HEK293 (cell line): ENCODE measurements at regions not wholly inside any gene's neighbourhood (a gene's known extent, or its start where the extent isn't known, plus 50 kb on each side); places are given as distances from the start of the nearest gene placed in this dataset.

Experiments used
- FEZF1 ChIP-seq: fragments of 450-650 bp; formaldehyde crosslinking; IDR thresholded peaks from 2 replicates; pipeline ENCODE4 v1.5.1; 2016; ENCODE audit warnings: missing biosample characterization, missing genetic modification characterization
- KLF16 ChIP-seq: fragments of 450-650 bp; formaldehyde crosslinking; IDR thresholded peaks from 2 replicates; pipeline ENCODE4 v1.5.1; 2017; ENCODE audit warnings: missing biosample characterization, missing genetic modification characterization
- ZNF266 ChIP-seq: fragments of 450-650 bp; formaldehyde crosslinking; IDR thresholded peaks from 2 replicates; pipeline ENCODE4 v1.5.1; 2016; ENCODE audit warnings: missing biosample characterization, missing genetic modification characterization, low read depth
- ZNF274 ChIP-seq, 2 experiments: fragments of 200-500 bp in 1 of 2; fragments of 450-650 bp in 1 of 2; sonication (Bioruptor generic) in 1 of 2; formaldehyde crosslinking in 1 of 2; IDR thresholded peaks; 2 replicates each; pipeline versions ENCODE4 v1.5.1 to v1.6.1; 2014 to 2016; ENCODE audit warnings: borderline replicate concordance in 1 of 2, inconsistent platforms in 1 of 2, low read length in 1 of 2, missing biosample characterization in 1 of 2, missing genetic modification characterization in 1 of 2
- ZNF416 ChIP-seq: fragments of 450-650 bp; formaldehyde crosslinking; IDR thresholded peaks from 2 replicates; pipeline ENCODE4 v1.5.1; 2016; ENCODE audit warnings: missing biosample characterization, missing genetic modification characterization
- ZNF433 ChIP-seq: fragments of 450-650 bp; formaldehyde crosslinking; IDR thresholded peaks from 2 replicates; pipeline ENCODE4 v1.5.1; 2016; ENCODE audit warnings: missing biosample characterization, missing genetic modification characterization, low read depth
- ZNF580 ChIP-seq: fragments of 450-650 bp; formaldehyde crosslinking; IDR thresholded peaks from 2 replicates; pipeline ENCODE4 v1.5.1; 2016; ENCODE audit warnings: missing biosample characterization, missing genetic modification characterization
- ZNF658 ChIP-seq: fragments of 450-650 bp; formaldehyde crosslinking; IDR thresholded peaks from 2 replicates; pipeline ENCODE4; 2016; ENCODE audit warnings: missing biosample characterization, missing genetic modification characterization
- ZNF792 ChIP-seq: fragments of 450-650 bp; formaldehyde crosslinking; IDR thresholded peaks from 2 replicates; pipeline ENCODE4 v1.5.1; 2016; ENCODE audit warnings: missing biosample characterization, missing genetic modification characterization
- TF ChIP-seq, protein P1 (sequence below): fragments of 450-650 bp; formaldehyde crosslinking; IDR thresholded peaks from 2 replicates; pipeline ENCODE4 v1.5.1; 2016; ENCODE audit warnings: missing biosample characterization, missing genetic modification characterization

GRCh38 chr16:73725156-73725555 is 571.5 kb upstream of the PSMD7 start:
- TF ChIP-seq KLF16 (no peak), ZNF658 (no peak), ZNF274 (IDR thresholded peaks at IDR 0.05; ENCODE audit: low read length) (no peak), ZNF274 (tag by site-specific recombination; IDR thresholded peaks at IDR 0.05; ENCODE audit: borderline replicate concordance) (no peak), ZNF792 (tag by site-specific recombination) (no peak), FEZF1 (tag by site-specific recombination) (no peak), ZNF580 (tag by site-specific recombination) (no peak), ZNF433 (no peak), ZNF266 (tag by site-specific recombination) (no peak), ZNF416 (tag by site-specific recombination) (no peak)
- TF ChIP-seq, protein P1, sequence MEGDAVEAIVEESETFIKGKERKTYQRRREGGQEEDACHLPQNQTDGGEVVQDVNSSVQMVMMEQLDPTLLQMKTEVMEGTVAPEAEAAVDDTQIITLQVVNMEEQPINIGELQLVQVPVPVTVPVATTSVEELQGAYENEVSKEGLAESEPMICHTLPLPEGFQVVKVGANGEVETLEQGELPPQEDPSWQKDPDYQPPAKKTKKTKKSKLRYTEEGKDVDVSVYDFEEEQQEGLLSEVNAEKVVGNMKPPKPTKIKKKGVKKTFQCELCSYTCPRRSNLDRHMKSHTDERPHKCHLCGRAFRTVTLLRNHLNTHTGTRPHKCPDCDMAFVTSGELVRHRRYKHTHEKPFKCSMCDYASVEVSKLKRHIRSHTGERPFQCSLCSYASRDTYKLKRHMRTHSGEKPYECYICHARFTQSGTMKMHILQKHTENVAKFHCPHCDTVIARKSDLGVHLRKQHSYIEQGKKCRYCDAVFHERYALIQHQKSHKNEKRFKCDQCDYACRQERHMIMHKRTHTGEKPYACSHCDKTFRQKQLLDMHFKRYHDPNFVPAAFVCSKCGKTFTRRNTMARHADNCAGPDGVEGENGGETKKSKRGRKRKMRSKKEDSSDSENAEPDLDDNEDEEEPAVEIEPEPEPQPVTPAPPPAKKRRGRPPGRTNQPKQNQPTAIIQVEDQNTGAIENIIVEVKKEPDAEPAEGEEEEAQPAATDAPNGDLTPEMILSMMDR (tag by site-specific recombination), result no peak
